Natural killer cell (primary cell): ENCODE measurements at regions not wholly inside any gene's neighbourhood (a gene's known extent, or its start where the extent isn't known, plus 50 kb on each side); places are given as distances from the start of the nearest gene placed in this dataset.
A peak's percentile ranks its signal among the peaks of the same experiment; 100 is the strongest.

Experiments used
- ATAC-seq, 3 donors: fragments of 150-1000 bp in 2 of 3; fragments of 200-7000 bp in 1 of 3; cut with Tn5 transposase; 1 replicate in 1 of 3; 2 replicates in 2 of 3; pipeline ENCODE4 v1.10.0; 2021; ENCODE audit warnings: mild to moderate bottlenecking in 2 of 3, moderate library complexity in 2 of 3
- DNase-seq, 2 donors: peaks; one replicate each; pipeline versions ENCODE4 v3.0.0 to v3.0.0-alpha.2; 2013 to 2021; ENCODE audit warnings: mixed read lengths in 1 of 2
- H3K27ac ChIP-seq: one replicate; pipeline ENCODE4 v1.5.1; 2013; ENCODE audit warnings: mild to moderate bottlenecking, low read length
- H3K27me3 ChIP-seq: one replicate; pipeline ENCODE4 v1.6.1; 2013; ENCODE audit warnings: low read length; ENCODE audit not compliant: control insufficient read depth, insufficient read depth
- H3K36me3 ChIP-seq: one replicate; pipeline ENCODE4 v1.6.1; 2013; ENCODE audit warnings: low read length; ENCODE audit not compliant: control insufficient read depth, insufficient read depth
- H3K4me1 ChIP-seq: one replicate; pipeline ENCODE4 v1.6.1; 2013; ENCODE audit warnings: low read length; ENCODE audit not compliant: control insufficient read depth, insufficient read depth
- H3K4me3 ChIP-seq: one replicate; pipeline ENCODE4 v1.5.1; 2013; ENCODE audit warnings: low read length
- H3K9me3 ChIP-seq: one replicate; pipeline ENCODE4 v1.6.1; 2013; ENCODE audit warnings: low read length; ENCODE audit not compliant: control insufficient read depth, insufficient read depth
- H3K27ac Mint-ChIP-seq, 2 donors: one replicate each; pipeline ENCODE4 v1.8.0; 2022; ENCODE audit warnings: mild to moderate bottlenecking in 2 of 2, mixed read lengths in 2 of 2, moderate library complexity in 1 of 2
- H3K27me3 Mint-ChIP-seq, 2 donors: one replicate each; pipeline ENCODE4 v1.8.0; 2022; ENCODE audit warnings: low read depth in 2 of 2, mixed read lengths in 2 of 2
- H3K36me3 Mint-ChIP-seq: one replicate; pipeline ENCODE4 v1.8.0; 2022; ENCODE audit warnings: mixed read lengths
- H3K4me1 Mint-ChIP-seq, 2 donors: one replicate each; pipeline ENCODE4 v1.8.0; 2022; ENCODE audit warnings: mixed read lengths in 2 of 2
- H3K4me3 Mint-ChIP-seq: one replicate; pipeline ENCODE4 v1.8.0; 2022; ENCODE audit warnings: mild to moderate bottlenecking, moderate library complexity, mixed read lengths
- H3K9me3 Mint-ChIP-seq, 2 donors: one replicate each; pipeline ENCODE4 v1.8.0; 2022; ENCODE audit warnings: mixed read lengths in 2 of 2
- CTCF ChIP-seq: fragments of 200-600 bp; IDR thresholded peaks from one replicate; pipeline ENCODE4 v1.8.0; 2022; ENCODE audit warnings: antibody characterized with exemption
- WGBS: methylation state at CpG from one replicate; pipeline ENCODE4 v1.1.7; 2013; ENCODE audit warnings: missing lambda C conversion rate; ENCODE audit not compliant: insufficient coverage; 5-methylcytosine and 5-hydroxymethylcytosine counted together
- intact Hi-C: fragments of 100-400 bp; cut with micrococcal nuclease; formaldehyde crosslinking; loops from one replicate; pipeline ENCODE4 v1.14.2; 2022

- intact Hi-C loops, result loop anchor here (1.0 to 2.0 kb wide), 3 partner anchors 128 to 587 kb away; no protein-coding TSS in a partner anchor
- H3K36me3 ChIP-seq, result no peaks in the 10 kb centered on the region
- DNase-seq (peak in 1 of 2 donors; percentile 55), ATAC-seq (no peak)
- no peaks in the 10 kb centered on the region for H3K9me3 ChIP-seq
- Mint-ChIP-seq H3K9me3 (no peaks in the 10 kb centered on the region), H3K27ac (no peak overlapping the region), H3K27me3 (peaks cover 5 to 21% of the 10 kb centered on the region in 2 donors), H3K4me1 (no peaks in the 10 kb centered on the region), H3K4me3 (no peak overlapping the region), H3K36me3 (no peaks in the 10 kb centered on the region)
- WGBS, result 24% methylated on average over 6 of the region's 6 CpGs
- no peak overlapping the region for H3K4me3 ChIP-seq
- H3K4me1 ChIP-seq, result no peaks in the 10 kb centered on the region
- peaks cover 2% of the 10 kb centered on the region for H3K27me3 ChIP-seq
- H3K27ac ChIP-seq, result no peak overlapping the region
- TF ChIP-seq CTCF, result peak; percentile 69
Measured at GRCh38 chr1:48109390-48110013, 112.3 kb upstream of the TRABD2B start.

- Histone ChIP-seq H3K9me3 (no peaks in the 10 kb centered on the region), H3K4me3 (no peak overlapping the region)
- H3K4me3 Mint-ChIP-seq, result no peak overlapping the region
Measured at GRCh38 chr1:48107516-48107915, 110.3 kb upstream of the TRABD2B start.

GRCh38 chr1:48106049-48106448, 108.9 kb upstream of the TRABD2B start:
- H3K36me3 Mint-ChIP-seq, result no peaks in the 10 kb centered on the region
- H3K4me3 ChIP-seq, result no peak overlapping the region
- H3K27ac ChIP-seq, result no peak overlapping the region
- no peaks in the 10 kb centered on the region for H3K9me3 ChIP-seq
- H3K9me3 Mint-ChIP-seq, result no peaks in the 10 kb centered on the region
- H3K4me3 Mint-ChIP-seq, result no peak overlapping the region
- H3K27me3 Mint-ChIP-seq, result peaks cover 10 to 20% of the 10 kb centered on the region in 2 donors
- no peaks in the 10 kb centered on the region for H3K4me1 Mint-ChIP-seq
- no peaks in the 10 kb centered on the region for H3K27me3 ChIP-seq
- no peaks in the 10 kb centered on the region for H3K36me3 ChIP-seq
- no peak overlapping the region for H3K27ac Mint-ChIP-seq
- 100% methylated on average over 2 of the region's 2 CpGs for WGBS
- no peak for TF ChIP-seq CTCF
- intact Hi-C loops, result no loop called here
- ATAC-seq (no peak), DNase-seq (no peak)
- H3K4me1 ChIP-seq, result no peaks in the 10 kb centered on the region

More at GRCh38 chr1:48107516-48107915, 110.3 kb upstream of the TRABD2B start:
- Mint-ChIP-seq H3K36me3 (no peaks in the 10 kb centered on the region), H3K9me3 (no peaks in the 10 kb centered on the region), H3K27me3 (peaks cover 5 to 21% of the 10 kb centered on the region in 2 donors), H3K4me1 (no peaks in the 10 kb centered on the region), H3K27ac (no peak overlapping the region)
- intact Hi-C loops, result no loop called here
- Histone ChIP-seq H3K27me3 (no peaks in the 10 kb centered on the region), H3K27ac (no peak overlapping the region), H3K36me3 (no peaks in the 10 kb centered on the region), H3K4me1 (no peaks in the 10 kb centered on the region)
- WGBS, result 43% methylated on average over 3 of the region's 3 CpGs
- TF ChIP-seq CTCF, result no peak
- ATAC-seq (no peak), DNase-seq (no peak)

- intact Hi-C loops, result no loop called here
- H3K9me3 ChIP-seq, result no peaks in the 10 kb centered on the region
- Mint-ChIP-seq H3K4me3 (no peak overlapping the region), H3K4me1 (no peaks in the 10 kb centered on the region), H3K27me3 (peaks cover 10 to 11% of the 10 kb centered on the region in 2 donors), H3K9me3 (no peaks in the 10 kb centered on the region), H3K36me3 (no peaks in the 10 kb centered on the region), H3K27ac (no peak overlapping the region)
- no peak overlapping the region for H3K27ac ChIP-seq
- H3K36me3 ChIP-seq, result no peaks in the 10 kb centered on the region
- 82% methylated on average over 3 of the region's 3 CpGs for WGBS
- DNase-seq (no peak), ATAC-seq (no peak)
- no peaks in the 10 kb centered on the region for H3K4me1 ChIP-seq
- no peak overlapping the region for H3K4me3 ChIP-seq
- H3K27me3 ChIP-seq, result no peaks in the 10 kb centered on the region
- TF ChIP-seq CTCF, result no peak
Measured at GRCh38 chr1:48105165-48105564, 108.0 kb upstream of the TRABD2B start.
